ENCODE measurements at regions not wholly inside any gene's neighbourhood (a gene's known extent, or its start where the extent isn't known, plus 50 kb on each side); places are given as distances from the start of the nearest gene placed in this dataset.
"Not testable (repeated sequence)": the region's sequence is repeated elsewhere in the genome, so short reads cannot be mapped to it uniquely, and the experiment has no call there.

- DNase-seq (ENCODE audit: low spot score), result no peak
Measured at GRCh38 chr2:215536510-215536909, 100.6 kb upstream of the FN1 start.

GRCh38 chr2:215535741-215536140 lies 99.9 kb upstream of the FN1 start:
- no peak for DNase-seq (ENCODE audit: low spot score)

- DNase-seq (ENCODE audit: low spot score), result no peak
Measured at GRCh38 chr2:215535125-215535668, 99.3 kb upstream of the FN1 start.

GRCh38 chr2:215533716-215534115 lies 97.8 kb upstream of the FN1 start:
- DNase-seq (ENCODE audit: low spot score), result not testable (repeated sequence)

- DNase-seq (ENCODE audit: low spot score), result no peak
Measured at GRCh38 chr2:215532844-215533243, 97.0 kb upstream of the FN1 start.

GRCh38 chr2:215531284-215531683 lies 95.4 kb upstream of the FN1 start:
- no peak for DNase-seq (ENCODE audit: low spot score)

- DNase-seq (ENCODE audit: low spot score), result no peak
Measured at GRCh38 chr2:215530191-215530968, 94.5 kb upstream of the FN1 start.

GRCh38 chr2:215529271-215529670 lies 93.4 kb upstream of the FN1 start:
- no peak for DNase-seq (ENCODE audit: low spot score)

GRCh38 chr2:215528555-215528954 lies 92.7 kb upstream of the FN1 start:
- no peak for DNase-seq (ENCODE audit: low spot score)

- DNase-seq (ENCODE audit: low spot score), result no peak
Measured at GRCh38 chr2:215527736-215528135, 91.9 kb upstream of the FN1 start.

- DNase-seq (ENCODE audit: low spot score), result no peak
Measured at GRCh38 chr2:215526341-215526740, 90.5 kb upstream of the FN1 start.

- DNase-seq (ENCODE audit: low spot score), result no peak
Measured at GRCh38 chr2:215522237-215522636, 86.4 kb upstream of the FN1 start.

GRCh38 chr2:215521031-215521430 lies 85.2 kb upstream of the FN1 start:
- DNase-seq (ENCODE audit: low spot score), result no peak

GRCh38 chr2:215517391-215517790 lies 81.5 kb upstream of the FN1 start:
- DNase-seq (ENCODE audit: low spot score), result no peak

- no peak for DNase-seq (ENCODE audit: low spot score)
Measured at GRCh38 chr2:215514516-215514915, 78.6 kb upstream of the FN1 start.

- no peak for DNase-seq (ENCODE audit: low spot score)
Measured at GRCh38 chr2:215511454-215512346, 75.8 kb upstream of the FN1 start.

- DNase-seq (ENCODE audit: low spot score), result no peak
Measured at GRCh38 chr2:215507836-215508235, 72.0 kb upstream of the FN1 start.

- DNase-seq (ENCODE audit: low spot score), result no peak
Measured at GRCh38 chr2:215507136-215507535, 71.3 kb upstream of the FN1 start.

- no peak for DNase-seq (ENCODE audit: low spot score)
Measured at GRCh38 chr2:215506604-215506990, 70.7 kb upstream of the FN1 start.

- no peak for DNase-seq (ENCODE audit: low spot score)
Measured at GRCh38 chr2:215505044-215505786, 69.3 kb upstream of the FN1 start.

- DNase-seq (ENCODE audit: low spot score), result no peak
Measured at GRCh38 chr2:215504547-215504946, 68.7 kb upstream of the FN1 start.

GRCh38 chr2:215503381-215503780 lies 67.5 kb upstream of the FN1 start:
- no peak for DNase-seq (ENCODE audit: low spot score)
